ENCODE measurements at regions not wholly inside any gene's neighbourhood (a gene's known extent, or its start where the extent isn't known, plus 50 kb on each side); places are given as distances from the start of the nearest gene placed in this dataset.

DNA sequence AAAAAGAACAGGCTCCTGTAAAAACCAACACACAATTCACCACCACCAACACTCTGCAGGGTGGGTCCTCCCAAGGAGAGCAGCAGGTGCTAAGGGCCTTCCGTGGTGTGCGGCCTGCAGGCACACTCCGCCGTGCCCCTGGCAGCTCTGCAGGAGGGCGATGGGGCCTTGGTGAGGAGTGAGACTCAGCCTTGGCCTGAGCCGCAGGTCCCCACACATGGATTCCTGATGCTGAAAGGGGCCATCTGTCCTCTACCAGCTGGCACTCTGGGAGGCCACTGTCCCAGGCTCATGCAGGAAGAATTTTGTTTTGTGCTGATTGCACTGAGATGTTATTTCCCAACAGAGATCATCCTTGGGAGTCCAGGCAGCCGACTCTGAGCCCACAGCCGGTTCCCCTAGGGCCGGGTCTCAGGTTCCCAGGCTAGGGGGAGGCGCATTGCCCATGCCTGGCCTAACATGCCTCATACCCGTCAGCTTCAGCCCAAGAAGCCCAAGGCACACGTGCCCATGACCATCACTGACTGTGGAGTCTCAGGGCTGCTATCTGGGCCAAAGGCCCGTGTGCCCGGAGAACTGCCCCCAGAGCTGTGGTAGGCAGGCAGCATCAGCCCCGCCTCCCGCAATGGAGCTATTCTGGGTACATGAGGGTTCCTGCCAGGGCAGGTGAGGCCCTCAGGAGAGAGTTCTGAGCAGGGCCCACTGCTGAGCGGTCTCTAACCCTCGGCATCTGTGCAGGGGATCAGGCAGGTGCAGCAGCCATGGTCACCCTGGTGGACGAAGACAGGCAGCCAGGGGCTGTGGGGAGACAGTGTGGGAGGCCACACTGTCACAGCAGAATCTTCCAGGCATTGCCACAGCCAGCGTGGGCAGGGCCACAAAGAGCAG, 97.9 kb upstream of the ZNF469 start:
- H3K9ac ChIP-seq (ENCODE audit: low read length) = no peak overlapping the region
- no peaks in the 10 kb centered on the region for H3K27me3 ChIP-seq (ENCODE audit: insufficient read depth, low read length, poor library complexity)
- no peak overlapping the region for H3K27ac ChIP-seq (ENCODE audit: low read depth, low read length)
- H3K36me3 ChIP-seq (ENCODE audit: control insufficient read depth, insufficient read depth, low read length) = no peaks in the 10 kb centered on the region
- no peak overlapping the region for H3K56ac ChIP-seq (ENCODE audit: low read length)
- H3K4ac ChIP-seq (ENCODE audit: low read depth, low read length) = no peak overlapping the region
- H2BK5ac ChIP-seq (ENCODE audit: low read length) = no peak overlapping the region
- no peak overlapping the region for H3K18ac ChIP-seq (ENCODE audit: low read length)
- no peak overlapping the region for H4K5ac ChIP-seq (ENCODE audit: low read length)
- no peak overlapping the region for H3K4me3 ChIP-seq (ENCODE audit: low read length)
- no peaks in the 10 kb centered on the region for H3K79me1 ChIP-seq (ENCODE audit: low read length)
- H2BK15ac ChIP-seq (replicated peaks; ENCODE audit: low read depth) = no peak overlapping the region
- H3K79me2 ChIP-seq (ENCODE audit: control insufficient read depth, insufficient read depth, low read length) = no peaks in the 10 kb centered on the region
- no peak overlapping the region for H3K23ac ChIP-seq (ENCODE audit: low read length)
- H4K8ac ChIP-seq (ENCODE audit: low read depth, low read length) = no peak overlapping the region
- DNase-seq = no peak
- WGBS (ENCODE audit: extremely low coverage, insufficient coverage, low lambda C conversion rate) = no CpG with 5 or more reads among the region's 20 CpGs
- no peaks in the 10 kb centered on the region for H3K4me1 ChIP-seq (ENCODE audit: control insufficient read depth, low read depth, low read length)
- H2AK5ac ChIP-seq (ENCODE audit: low read length) = no peak overlapping the region
- H3K4me2 ChIP-seq (ENCODE audit: low read length) = no peak overlapping the region
- H2BK120ac ChIP-seq (ENCODE audit: low read depth, low read length) = no peak overlapping the region

DNA sequence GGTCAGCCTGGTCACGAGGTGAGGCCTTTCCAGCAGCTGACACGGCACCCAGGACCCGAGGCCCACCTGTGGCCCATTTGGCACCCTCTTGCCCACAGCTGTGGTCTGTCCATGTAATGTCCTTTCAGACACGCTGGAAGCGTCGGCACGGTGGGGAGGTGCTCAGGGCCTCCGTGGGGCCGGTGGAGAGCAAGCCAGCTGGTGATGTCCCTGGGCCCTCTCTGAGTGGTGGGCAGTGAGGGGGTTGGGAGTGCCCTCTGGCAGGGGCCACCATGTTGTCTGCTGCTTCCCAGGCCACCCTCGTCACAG, 97.3 kb upstream of the ZNF469 start:
- H4K8ac ChIP-seq (ENCODE audit: low read depth, low read length) = no peak overlapping the region
- H3K56ac ChIP-seq (ENCODE audit: low read length) = no peak overlapping the region
- H3K36me3 ChIP-seq (ENCODE audit: control insufficient read depth, insufficient read depth, low read length) = no peaks in the 10 kb centered on the region
- no CpG with 5 or more reads among the region's 10 CpGs for WGBS (ENCODE audit: extremely low coverage, insufficient coverage, low lambda C conversion rate)
- H2BK120ac ChIP-seq (ENCODE audit: low read depth, low read length) = no peak overlapping the region
- H3K23ac ChIP-seq (ENCODE audit: low read length) = no peak overlapping the region
- H3K9ac ChIP-seq (ENCODE audit: low read length) = no peak overlapping the region
- no peak overlapping the region for H4K5ac ChIP-seq (ENCODE audit: low read length)
- H2BK5ac ChIP-seq (ENCODE audit: low read length) = no peak overlapping the region
- H3K4ac ChIP-seq (ENCODE audit: low read depth, low read length) = no peak overlapping the region
- H3K4me1 ChIP-seq (ENCODE audit: control insufficient read depth, low read depth, low read length) = no peaks in the 10 kb centered on the region
- H2AK5ac ChIP-seq (ENCODE audit: low read length) = no peak overlapping the region
- no peak overlapping the region for H2BK15ac ChIP-seq (replicated peaks; ENCODE audit: low read depth)
- no peaks in the 10 kb centered on the region for H3K79me1 ChIP-seq (ENCODE audit: low read length)
- H3K27me3 ChIP-seq (ENCODE audit: insufficient read depth, low read length, poor library complexity) = no peaks in the 10 kb centered on the region
- H3K4me3 ChIP-seq (ENCODE audit: low read length) = no peak overlapping the region
- no peak overlapping the region for H3K18ac ChIP-seq (ENCODE audit: low read length)
- no peak overlapping the region for H3K27ac ChIP-seq (ENCODE audit: low read depth, low read length)
- H3K4me2 ChIP-seq (ENCODE audit: low read length) = no peak overlapping the region
- no peak for DNase-seq
- no peaks in the 10 kb centered on the region for H3K79me2 ChIP-seq (ENCODE audit: control insufficient read depth, insufficient read depth, low read length)

DNA sequence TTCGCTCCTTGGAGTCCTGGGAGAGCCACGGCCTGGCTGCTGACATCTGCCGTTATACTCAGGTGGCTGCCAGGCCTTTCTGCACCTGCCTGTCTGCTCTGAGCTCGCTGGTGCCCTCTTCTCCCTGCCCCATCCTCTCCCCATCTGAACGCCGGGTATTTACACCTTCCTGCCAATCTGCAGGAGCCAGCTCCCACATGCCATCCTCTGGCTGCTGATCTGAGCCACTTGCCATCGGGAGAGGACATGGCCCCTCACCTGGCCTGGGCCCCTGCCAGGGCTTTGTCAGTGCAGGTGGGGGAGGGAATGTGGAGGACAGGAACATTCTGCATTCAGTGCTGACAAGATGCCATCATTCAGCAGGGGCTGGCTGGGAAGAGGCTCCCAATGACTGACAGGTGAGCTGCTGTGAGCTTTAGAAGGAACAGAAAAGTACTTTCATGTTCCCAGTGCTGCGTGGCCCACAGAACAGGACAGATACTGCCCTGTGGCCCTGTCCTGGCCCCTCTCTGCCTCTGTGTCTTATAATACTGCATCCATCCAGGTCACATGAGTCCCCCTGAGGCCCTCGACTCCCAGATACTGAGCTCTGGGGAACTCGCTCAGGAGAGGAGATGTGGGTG, 96.3 kb upstream of the ZNF469 start:
- Histone ChIP-seq H4K8ac (ENCODE audit: low read depth, low read length) (no peak overlapping the region), H3K27me3 (ENCODE audit: insufficient read depth, low read length, poor library complexity) (no peaks in the 10 kb centered on the region), H3K79me1 (ENCODE audit: low read length) (no peaks in the 10 kb centered on the region), H4K5ac (ENCODE audit: low read length) (no peak overlapping the region), H3K4me2 (ENCODE audit: low read length) (no peak overlapping the region), H3K4me1 (ENCODE audit: control insufficient read depth, low read depth, low read length) (no peaks in the 10 kb centered on the region), H3K18ac (ENCODE audit: low read length) (no peak overlapping the region), H3K56ac (ENCODE audit: low read length) (no peak overlapping the region), H3K79me2 (ENCODE audit: control insufficient read depth, insufficient read depth, low read length) (no peaks in the 10 kb centered on the region), H3K4ac (ENCODE audit: low read depth, low read length) (no peak overlapping the region), H3K36me3 (ENCODE audit: control insufficient read depth, insufficient read depth, low read length) (no peaks in the 10 kb centered on the region), H2BK120ac (ENCODE audit: low read depth, low read length) (no peak overlapping the region), H2BK15ac (replicated peaks; ENCODE audit: low read depth) (no peak overlapping the region), H3K9ac (ENCODE audit: low read length) (no peak overlapping the region), H2AK5ac (ENCODE audit: low read length) (no peak overlapping the region), H3K23ac (ENCODE audit: low read length) (no peak overlapping the region), H3K4me3 (ENCODE audit: low read length) (no peak overlapping the region), H3K27ac (ENCODE audit: low read depth, low read length) (no peak overlapping the region), H2BK5ac (ENCODE audit: low read length) (no peak overlapping the region)
- WGBS (ENCODE audit: extremely low coverage, insufficient coverage, low lambda C conversion rate) = no CpG with 5 or more reads among the region's 10 CpGs
- DNase-seq = no peak

DNA sequence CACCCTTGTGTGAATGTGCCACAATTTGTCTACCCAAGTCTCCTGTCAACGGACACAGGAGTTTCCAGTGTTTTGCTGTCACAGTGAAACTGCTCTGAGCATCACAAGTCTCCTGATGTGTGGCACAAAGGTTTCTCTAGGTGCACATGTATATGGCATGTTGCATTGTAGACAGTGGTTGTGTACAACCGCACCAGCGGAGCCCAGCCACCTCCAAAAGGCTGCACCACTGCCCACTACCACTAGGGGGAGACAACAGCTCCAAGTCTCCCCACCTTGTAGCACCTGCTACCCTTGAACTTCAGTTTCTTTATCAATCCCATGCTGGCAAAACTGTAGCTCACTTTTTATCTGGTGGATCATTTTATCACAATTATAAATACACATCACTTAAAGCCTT, 95.5 kb upstream of the ZNF469 start:
- no peak overlapping the region for H3K23ac ChIP-seq (ENCODE audit: low read length)
- no peak overlapping the region for H3K56ac ChIP-seq (ENCODE audit: low read length)
- no peaks in the 10 kb centered on the region for H3K79me2 ChIP-seq (ENCODE audit: control insufficient read depth, insufficient read depth, low read length)
- no CpG with 5 or more reads among the region's 3 CpGs for WGBS (ENCODE audit: extremely low coverage, insufficient coverage, low lambda C conversion rate)
- peak; percentile 22 for DNase-seq
- no peaks in the 10 kb centered on the region for H3K4me1 ChIP-seq (ENCODE audit: control insufficient read depth, low read depth, low read length)
- H4K5ac ChIP-seq (ENCODE audit: low read length) = no peak overlapping the region
- no peak overlapping the region for H4K8ac ChIP-seq (ENCODE audit: low read depth, low read length)
- H3K79me1 ChIP-seq (ENCODE audit: low read length) = no peaks in the 10 kb centered on the region
- H3K4ac ChIP-seq (ENCODE audit: low read depth, low read length) = no peak overlapping the region
- H3K36me3 ChIP-seq (ENCODE audit: control insufficient read depth, insufficient read depth, low read length) = no peaks in the 10 kb centered on the region
- no peak overlapping the region for H2BK15ac ChIP-seq (replicated peaks; ENCODE audit: low read depth)
- H3K18ac ChIP-seq (ENCODE audit: low read length) = no peak overlapping the region
- H3K27me3 ChIP-seq (ENCODE audit: insufficient read depth, low read length, poor library complexity) = no peaks in the 10 kb centered on the region
- no peak overlapping the region for H2BK5ac ChIP-seq (ENCODE audit: low read length)
- no peak overlapping the region for H3K27ac ChIP-seq (ENCODE audit: low read depth, low read length)
- no peak overlapping the region for H2BK120ac ChIP-seq (ENCODE audit: low read depth, low read length)
- no peak overlapping the region for H2AK5ac ChIP-seq (ENCODE audit: low read length)
- H3K9ac ChIP-seq (ENCODE audit: low read length) = no peak overlapping the region
- no peak overlapping the region for H3K4me3 ChIP-seq (ENCODE audit: low read length)
- H3K4me2 ChIP-seq (ENCODE audit: low read length) = no peak overlapping the region

DNA sequence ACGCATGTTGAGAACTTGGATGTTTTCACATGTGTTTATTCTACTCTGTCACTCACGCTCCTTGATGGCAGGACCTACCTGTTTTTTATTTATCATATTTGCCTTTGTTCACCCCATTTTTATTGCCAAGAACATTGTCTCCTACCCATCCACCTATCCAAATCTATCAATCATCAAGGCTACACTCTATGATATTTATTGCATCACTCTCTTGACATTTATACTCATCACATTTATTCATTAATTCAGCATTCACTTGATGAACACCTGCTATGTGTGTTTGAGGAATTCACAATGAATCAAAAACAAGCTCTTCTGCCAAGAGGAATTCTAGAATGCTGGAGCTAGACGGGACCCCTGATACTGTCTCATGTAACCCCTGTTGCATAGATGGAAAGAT, 94.5 kb upstream of the ZNF469 start:
- H2BK5ac ChIP-seq (ENCODE audit: low read length) = no peak overlapping the region
- H2AK5ac ChIP-seq (ENCODE audit: low read length) = no peak overlapping the region
- no peak overlapping the region for H3K27ac ChIP-seq (ENCODE audit: low read depth, low read length)
- no peak overlapping the region for H3K4me2 ChIP-seq (ENCODE audit: low read length)
- no peak overlapping the region for H3K9ac ChIP-seq (ENCODE audit: low read length)
- no peaks in the 10 kb centered on the region for H3K27me3 ChIP-seq (ENCODE audit: insufficient read depth, low read length, poor library complexity)
- H3K79me1 ChIP-seq (ENCODE audit: low read length) = no peaks in the 10 kb centered on the region
- WGBS (ENCODE audit: extremely low coverage, insufficient coverage, low lambda C conversion rate) = no CpG with 5 or more reads among the region's 3 CpGs
- H3K79me2 ChIP-seq (ENCODE audit: control insufficient read depth, insufficient read depth, low read length) = no peaks in the 10 kb centered on the region
- H3K4me1 ChIP-seq (ENCODE audit: control insufficient read depth, low read depth, low read length) = no peaks in the 10 kb centered on the region
- H4K5ac ChIP-seq (ENCODE audit: low read length) = no peak overlapping the region
- no peak overlapping the region for H3K4me3 ChIP-seq (ENCODE audit: low read length)
- H3K4ac ChIP-seq (ENCODE audit: low read depth, low read length) = no peak overlapping the region
- no peak overlapping the region for H3K23ac ChIP-seq (ENCODE audit: low read length)
- no peak overlapping the region for H3K18ac ChIP-seq (ENCODE audit: low read length)
- no peak overlapping the region for H4K8ac ChIP-seq (ENCODE audit: low read depth, low read length)
- H3K36me3 ChIP-seq (ENCODE audit: control insufficient read depth, insufficient read depth, low read length) = no peaks in the 10 kb centered on the region
- H2BK15ac ChIP-seq (replicated peaks; ENCODE audit: low read depth) = no peak overlapping the region
- no peak overlapping the region for H2BK120ac ChIP-seq (ENCODE audit: low read depth, low read length)
- H3K56ac ChIP-seq (ENCODE audit: low read length) = no peak overlapping the region
- DNase-seq = no peak
